Osteoblast (primary cell): ENCODE measurements at regions not wholly inside any gene's neighbourhood (a gene's known extent, or its start where the extent isn't known, plus 50 kb on each side); places are given as distances from the start of the nearest gene placed in this dataset.

ENCODE experiments used
- DNase-seq: peaks from one replicate; pipeline ENCODE4 v3.0.0; 2011; ENCODE audit warnings: low spot score, mixed read lengths; ENCODE audit not compliant: insufficient read length; ENCODE audit errors: missing footprints
- H2AFZ ChIP-seq: 2 replicates; pipeline ENCODE4 v1.6.0; 2011; ENCODE audit warnings: mild to moderate bottlenecking, low read length
- H3K27ac ChIP-seq: 2 replicates; pipeline ENCODE4 v1.5.1; 2011; ENCODE audit warnings: mild to moderate bottlenecking, low read depth, low read length, moderate library complexity
- H3K27me3 ChIP-seq: 2 replicates; pipeline ENCODE4 v1.6.0; 2012; ENCODE audit warnings: mild to moderate bottlenecking, control low read depth, inconsistent platforms, low read length, moderate library complexity; ENCODE audit not compliant: insufficient read depth
- H3K36me3 ChIP-seq: 2 replicates; pipeline ENCODE4 v1.5.1; 2011; ENCODE audit warnings: mild to moderate bottlenecking, low read length, control low read depth, moderate library complexity; ENCODE audit not compliant: insufficient read depth
- H3K4me1 ChIP-seq: 2 replicates; pipeline ENCODE4 v1.5.1; 2011; ENCODE audit warnings: mild to moderate bottlenecking, low read length, control low read depth, moderate library complexity; ENCODE audit not compliant: insufficient read depth
- H3K4me2 ChIP-seq: 2 replicates; pipeline ENCODE4 v1.6.0; 2011; ENCODE audit warnings: mild to moderate bottlenecking, low read length; ENCODE audit not compliant: insufficient read depth
- H3K4me3 ChIP-seq: fragments of 200-600 bp; sonication (generic); 3 replicates; pipeline ENCODE4 v1.5.1; 2012; ENCODE audit warnings: mild to moderate bottlenecking, low read length, inconsistent platforms; ENCODE audit not compliant: insufficient read depth
- H3K79me2 ChIP-seq: 2 replicates; pipeline ENCODE4 v1.6.0; 2012; ENCODE audit warnings: mild to moderate bottlenecking, low read length, control low read depth, inconsistent platforms; ENCODE audit not compliant: insufficient read depth
- H3K9me3 ChIP-seq: 2 replicates; pipeline ENCODE4 v1.5.1; 2011; ENCODE audit warnings: low read depth, low read length, control low read depth
- H4K20me1 ChIP-seq: 2 replicates; pipeline ENCODE4 v1.6.0; 2012; ENCODE audit warnings: mild to moderate bottlenecking, low read length, control low read depth; ENCODE audit not compliant: insufficient read depth
- TF ChIP-seq, protein P1 (sequence below): IDR thresholded peaks from 2 replicates; pipeline ENCODE4 v1.5.1; 2011; ENCODE audit warnings: mild to moderate bottlenecking, low read depth, low read length, moderate library complexity; ENCODE audit errors: extremely low read depth

DNA sequence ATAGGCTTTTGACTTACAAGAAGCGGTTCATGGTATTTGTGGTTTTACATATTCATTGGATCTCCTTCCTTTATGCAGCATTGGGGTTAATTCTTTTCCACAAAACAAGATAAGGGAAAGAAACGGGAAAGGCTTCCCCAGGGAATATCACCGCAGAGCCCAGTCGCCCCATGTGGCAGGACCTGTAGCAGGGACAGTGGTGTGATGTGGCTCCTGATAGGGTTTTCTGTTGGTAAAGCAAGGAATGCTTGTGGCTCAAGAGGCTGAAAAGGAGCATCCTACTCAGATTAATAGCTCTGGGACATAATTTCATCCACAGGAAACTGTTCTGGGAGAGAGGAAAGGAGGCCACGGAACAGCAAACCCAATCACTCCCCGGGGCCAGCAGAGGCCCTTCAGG is 699.9 kb downstream of the MTRR start:
- no peaks in the 10 kb centered on the region for H3K9me3 ChIP-seq
- no peak overlapping the region for H3K4me3 ChIP-seq
- no peak overlapping the region for H2AFZ ChIP-seq
- no peak overlapping the region for H3K4me2 ChIP-seq
- DNase-seq = no peak
- no peak overlapping the region for H3K27ac ChIP-seq
- no peaks in the 10 kb centered on the region for H3K4me1 ChIP-seq
- no peaks in the 10 kb centered on the region for H3K36me3 ChIP-seq
- no peaks in the 10 kb centered on the region for H3K79me2 ChIP-seq
- H4K20me1 ChIP-seq = no peaks in the 10 kb centered on the region
- TF ChIP-seq, protein P1, sequence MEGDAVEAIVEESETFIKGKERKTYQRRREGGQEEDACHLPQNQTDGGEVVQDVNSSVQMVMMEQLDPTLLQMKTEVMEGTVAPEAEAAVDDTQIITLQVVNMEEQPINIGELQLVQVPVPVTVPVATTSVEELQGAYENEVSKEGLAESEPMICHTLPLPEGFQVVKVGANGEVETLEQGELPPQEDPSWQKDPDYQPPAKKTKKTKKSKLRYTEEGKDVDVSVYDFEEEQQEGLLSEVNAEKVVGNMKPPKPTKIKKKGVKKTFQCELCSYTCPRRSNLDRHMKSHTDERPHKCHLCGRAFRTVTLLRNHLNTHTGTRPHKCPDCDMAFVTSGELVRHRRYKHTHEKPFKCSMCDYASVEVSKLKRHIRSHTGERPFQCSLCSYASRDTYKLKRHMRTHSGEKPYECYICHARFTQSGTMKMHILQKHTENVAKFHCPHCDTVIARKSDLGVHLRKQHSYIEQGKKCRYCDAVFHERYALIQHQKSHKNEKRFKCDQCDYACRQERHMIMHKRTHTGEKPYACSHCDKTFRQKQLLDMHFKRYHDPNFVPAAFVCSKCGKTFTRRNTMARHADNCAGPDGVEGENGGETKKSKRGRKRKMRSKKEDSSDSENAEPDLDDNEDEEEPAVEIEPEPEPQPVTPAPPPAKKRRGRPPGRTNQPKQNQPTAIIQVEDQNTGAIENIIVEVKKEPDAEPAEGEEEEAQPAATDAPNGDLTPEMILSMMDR = no peak
- H3K27me3 ChIP-seq = no peaks in the 10 kb centered on the region

DNA sequence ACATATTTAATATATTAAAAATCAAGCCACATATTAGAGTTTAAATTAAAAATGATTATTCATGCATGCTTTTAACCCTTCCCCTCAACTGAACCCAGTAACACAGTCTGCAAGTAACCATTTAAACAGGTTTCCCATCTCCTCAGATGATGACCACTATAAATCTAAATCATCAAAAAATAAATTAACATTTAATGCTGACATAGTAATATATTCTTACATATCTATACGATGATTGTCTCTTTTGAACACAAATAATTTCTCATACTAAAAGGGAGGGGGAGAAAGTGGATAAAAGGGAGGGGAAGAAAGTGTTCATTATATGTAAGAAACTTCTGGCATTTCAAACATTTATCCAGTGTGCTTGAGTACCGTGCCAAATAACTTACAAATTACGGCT is 701.6 kb downstream of the MTRR start:
- TF ChIP-seq, protein P1 = no peak
- Histone ChIP-seq H2AFZ (no peak overlapping the region), H3K79me2 (no peaks in the 10 kb centered on the region), H3K4me3 (no peak overlapping the region), H3K27me3 (no peaks in the 10 kb centered on the region), H3K4me1 (no peaks in the 10 kb centered on the region), H3K27ac (no peak overlapping the region), H3K9me3 (no peaks in the 10 kb centered on the region), H4K20me1 (no peaks in the 10 kb centered on the region), H3K4me2 (no peak overlapping the region), H3K36me3 (no peaks in the 10 kb centered on the region)
- DNase-seq = no peak

DNA sequence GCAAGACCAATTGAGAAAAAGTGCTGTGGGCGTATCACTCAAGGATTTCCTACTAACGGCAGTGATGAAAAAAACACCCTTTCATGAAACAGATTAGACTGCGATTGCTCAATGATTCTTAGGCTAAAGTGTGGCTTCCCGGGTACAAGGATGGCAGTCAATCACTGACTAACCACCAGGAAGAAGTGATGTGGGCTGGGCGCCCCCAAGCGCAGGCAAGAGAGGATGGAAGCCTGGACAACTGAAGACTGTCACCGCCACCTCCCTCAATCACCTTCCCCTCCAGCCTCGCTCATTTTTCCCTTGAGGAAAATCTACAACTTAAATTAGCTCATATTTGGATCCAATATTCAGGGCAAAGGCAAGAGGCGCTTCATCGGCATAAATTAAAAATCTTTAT is 707.2 kb downstream of the MTRR start:
- TF ChIP-seq, protein P1 = no peak
- Histone ChIP-seq H3K79me2 (no peaks in the 10 kb centered on the region), H3K27me3 (no peaks in the 10 kb centered on the region), H3K4me1 (no peaks in the 10 kb centered on the region), H2AFZ (no peak overlapping the region), H3K27ac (no peak overlapping the region), H3K9me3 (no peaks in the 10 kb centered on the region), H3K4me3 (no peak overlapping the region), H3K36me3 (no peaks in the 10 kb centered on the region), H3K4me2 (no peak overlapping the region), H4K20me1 (no peaks in the 10 kb centered on the region)
- no peak for DNase-seq

DNA sequence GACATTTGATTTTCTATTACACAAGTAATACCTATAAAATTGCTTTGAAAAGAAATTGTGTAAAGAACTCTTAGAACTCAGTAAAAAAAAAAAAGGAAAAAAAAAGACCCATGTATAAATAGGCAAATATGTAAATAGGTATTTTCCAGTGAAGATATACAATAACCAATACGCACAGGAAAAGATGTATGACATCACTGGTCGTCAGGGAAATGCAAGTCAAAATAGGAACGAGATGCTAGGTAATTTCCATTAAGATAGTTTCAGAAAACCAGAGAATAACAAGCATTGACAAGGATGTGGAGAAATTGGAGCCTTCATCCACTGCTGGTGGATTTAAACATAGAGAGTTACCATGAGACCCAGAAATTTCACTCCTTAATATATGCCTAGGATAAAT is 708.8 kb downstream of the MTRR start:
- TF ChIP-seq, protein P1 = no peak

More for the DNA sequence above, 708.8 kb downstream of the MTRR start:
- H3K36me3 ChIP-seq = no peaks in the 10 kb centered on the region
- no peak overlapping the region for H3K4me2 ChIP-seq
- no peak overlapping the region for H2AFZ ChIP-seq
- H3K9me3 ChIP-seq = no peaks in the 10 kb centered on the region
- no peak for DNase-seq
- H3K4me1 ChIP-seq = no peaks in the 10 kb centered on the region
- no peaks in the 10 kb centered on the region for H3K79me2 ChIP-seq
- H3K27me3 ChIP-seq = no peaks in the 10 kb centered on the region
- H4K20me1 ChIP-seq = no peaks in the 10 kb centered on the region
- no peak overlapping the region for H3K4me3 ChIP-seq
- H3K27ac ChIP-seq = no peak overlapping the region
